Fibroblast of lung (primary cell): ENCODE measurements at regions not wholly inside any gene's neighbourhood (a gene's known extent, or its start where the extent isn't known, plus 50 kb on each side); places are given as distances from the start of the nearest gene placed in this dataset.

Experiments used
- DNase-seq, 2 donors: peaks; one replicate each; pipeline versions ENCODE4 v3.0.0 to v3.0.0-alpha.2; 2010; ENCODE audit warnings: low read depth in 2 of 2
- H2AFZ ChIP-seq: 2 replicates; pipeline ENCODE4 v1.5.1; 2012; ENCODE audit warnings: low read length, control low read depth, inconsistent platforms
- H3K27ac ChIP-seq: 2 replicates; pipeline ENCODE4 v1.5.1; 2011; ENCODE audit warnings: low read length, control low read depth; ENCODE audit not compliant: insufficient read depth
- H3K27me3 ChIP-seq: 2 replicates; pipeline ENCODE4 v1.5.1; 2011; ENCODE audit warnings: mild to moderate bottlenecking, low read length; ENCODE audit not compliant: control insufficient read depth, insufficient read depth
- H3K36me3 ChIP-seq: 2 replicates; pipeline ENCODE4 v1.5.1; 2011; ENCODE audit warnings: low read length; ENCODE audit not compliant: control insufficient read depth, insufficient read depth
- H3K4me1 ChIP-seq: 2 replicates; pipeline ENCODE4 v1.5.1; 2011; ENCODE audit warnings: low read length; ENCODE audit not compliant: control insufficient read depth, insufficient read depth; ENCODE audit errors: extremely low read depth
- H3K4me2 ChIP-seq: 2 replicates; pipeline ENCODE4 v1.5.1; 2011; ENCODE audit warnings: low read length, control low read depth; ENCODE audit not compliant: insufficient read depth; ENCODE audit errors: extremely low read depth
- H3K4me3 ChIP-seq, 4 experiments: fragments of 200-600 bp in 1 of 4; sonication (generic) in 1 of 4; replicated peaks in 1 of 4; 2 replicates each; pipeline ENCODE4 v1.5.1; 2011 to 2016; ENCODE audit warnings: low read length in 4 of 4, low read depth in 3 of 4, mild to moderate bottlenecking in 3 of 4, control low read depth in 2 of 4, inconsistent platforms in 1 of 4, mixed read lengths in 1 of 4; ENCODE audit not compliant: insufficient read depth in 1 of 4; ENCODE audit errors: control extremely low read depth in 1 of 4
- H3K79me2 ChIP-seq: 2 replicates; pipeline ENCODE4 v1.5.1; 2012; ENCODE audit warnings: mild to moderate bottlenecking, low read length, inconsistent platforms; ENCODE audit not compliant: control insufficient read depth, insufficient read depth
- H3K9ac ChIP-seq: 2 replicates; pipeline ENCODE4 v1.5.1; 2011; ENCODE audit warnings: mild to moderate bottlenecking, low read length, control low read depth; ENCODE audit not compliant: insufficient read depth
- H3K9me3 ChIP-seq: 2 replicates; pipeline ENCODE4 v1.5.1; 2012; ENCODE audit warnings: low read depth, low read length; ENCODE audit not compliant: control insufficient read depth, insufficient read depth
- H4K20me1 ChIP-seq: 2 replicates; pipeline ENCODE4 v1.5.1; 2011; ENCODE audit warnings: low read length; ENCODE audit not compliant: control insufficient read depth, insufficient read depth; ENCODE audit errors: extremely low read depth
- CTCF ChIP-seq, 2 donors: IDR thresholded peaks in 1 of 2; conservative IDR thresholded peaks in 1 of 2; 1 replicate in 1 of 2; 2 replicates in 1 of 2; pipeline ENCODE4 v1.5.1; 2011 to 2012; ENCODE audit warnings: low read length in 2 of 2, control low read depth in 1 of 2, inconsistent platforms in 1 of 2, low read depth in 1 of 2, mild to moderate bottlenecking in 1 of 2
- EZH2 ChIP-seq: IDR thresholded peaks from 2 replicates; pipeline ENCODE4 v1.5.1; 2012; ENCODE audit warnings: low read length, control low read depth, mild to moderate bottlenecking; ENCODE audit errors: missing control alignments

GRCh38 chr4:163606896-163607691 is 112.6 kb downstream of the TMA16 start:
- Histone ChIP-seq H3K27me3 (no peaks in the 10 kb centered on the region), H3K4me2 (no peak overlapping the region), H3K27ac (no peak overlapping the region), H2AFZ (no peak overlapping the region), H3K36me3 (no peaks in the 10 kb centered on the region), H3K79me2 (no peaks in the 10 kb centered on the region), H3K4me1 (no peaks in the 10 kb centered on the region), H3K9ac (no peak overlapping the region), H3K4me3 (no peak overlapping the region), H4K20me1 (no peaks in the 10 kb centered on the region), H3K9me3 (no peaks in the 10 kb centered on the region)
- DNase-seq = peak in 1 of 2 donors; percentile 22
- TF ChIP-seq EZH2 (no peak), CTCF (conservative IDR thresholded peaks at IDR 0.05 in 1 of 2, IDR thresholded peaks at IDR 0.05 in 1 of 2; ENCODE audit: low read depth in 1 of 2, low read length in 2 of 2) (no peak)

- Histone ChIP-seq H3K4me1 (no peaks in the 10 kb centered on the region), H3K4me3 (no peak overlapping the region), H3K4me2 (no peak overlapping the region), H3K27ac (no peak overlapping the region), H3K27me3 (no peaks in the 10 kb centered on the region), H3K79me2 (no peaks in the 10 kb centered on the region), H2AFZ (no peak overlapping the region), H3K36me3 (no peaks in the 10 kb centered on the region), H4K20me1 (no peaks in the 10 kb centered on the region), H3K9ac (no peak overlapping the region), H3K9me3 (no peaks in the 10 kb centered on the region)
- TF ChIP-seq CTCF (conservative IDR thresholded peaks at IDR 0.05 in 1 of 2, IDR thresholded peaks at IDR 0.05 in 1 of 2; ENCODE audit: low read depth in 1 of 2, low read length in 2 of 2) = no peak
- no peak for TF ChIP-seq EZH2
- DNase-seq = no peak
Measured at GRCh38 chr4:163609019-163609418, 114.5 kb downstream of the TMA16 start.

- Histone ChIP-seq H4K20me1 (no peaks in the 10 kb centered on the region), H3K9me3 (no peaks in the 10 kb centered on the region), H3K27me3 (no peaks in the 10 kb centered on the region), H3K4me3 (no peak overlapping the region), H3K4me1 (no peaks in the 10 kb centered on the region), H2AFZ (no peak overlapping the region), H3K36me3 (no peaks in the 10 kb centered on the region), H3K4me2 (no peak overlapping the region), H3K9ac (no peak overlapping the region), H3K79me2 (no peaks in the 10 kb centered on the region), H3K27ac (no peak overlapping the region)
- DNase-seq = no peak
- TF ChIP-seq CTCF (conservative IDR thresholded peaks at IDR 0.05 in 1 of 2, IDR thresholded peaks at IDR 0.05 in 1 of 2; ENCODE audit: low read depth in 1 of 2, low read length in 2 of 2) (no peak), EZH2 (no peak)
Measured at GRCh38 chr4:163610648-163611047, 116.2 kb downstream of the TMA16 start.
